ENCODE measurements at regions not wholly inside any gene's neighbourhood (a gene's known extent, or its start where the extent isn't known, plus 50 kb on each side); places are given as distances from the start of the nearest gene placed in this dataset.

DNA sequence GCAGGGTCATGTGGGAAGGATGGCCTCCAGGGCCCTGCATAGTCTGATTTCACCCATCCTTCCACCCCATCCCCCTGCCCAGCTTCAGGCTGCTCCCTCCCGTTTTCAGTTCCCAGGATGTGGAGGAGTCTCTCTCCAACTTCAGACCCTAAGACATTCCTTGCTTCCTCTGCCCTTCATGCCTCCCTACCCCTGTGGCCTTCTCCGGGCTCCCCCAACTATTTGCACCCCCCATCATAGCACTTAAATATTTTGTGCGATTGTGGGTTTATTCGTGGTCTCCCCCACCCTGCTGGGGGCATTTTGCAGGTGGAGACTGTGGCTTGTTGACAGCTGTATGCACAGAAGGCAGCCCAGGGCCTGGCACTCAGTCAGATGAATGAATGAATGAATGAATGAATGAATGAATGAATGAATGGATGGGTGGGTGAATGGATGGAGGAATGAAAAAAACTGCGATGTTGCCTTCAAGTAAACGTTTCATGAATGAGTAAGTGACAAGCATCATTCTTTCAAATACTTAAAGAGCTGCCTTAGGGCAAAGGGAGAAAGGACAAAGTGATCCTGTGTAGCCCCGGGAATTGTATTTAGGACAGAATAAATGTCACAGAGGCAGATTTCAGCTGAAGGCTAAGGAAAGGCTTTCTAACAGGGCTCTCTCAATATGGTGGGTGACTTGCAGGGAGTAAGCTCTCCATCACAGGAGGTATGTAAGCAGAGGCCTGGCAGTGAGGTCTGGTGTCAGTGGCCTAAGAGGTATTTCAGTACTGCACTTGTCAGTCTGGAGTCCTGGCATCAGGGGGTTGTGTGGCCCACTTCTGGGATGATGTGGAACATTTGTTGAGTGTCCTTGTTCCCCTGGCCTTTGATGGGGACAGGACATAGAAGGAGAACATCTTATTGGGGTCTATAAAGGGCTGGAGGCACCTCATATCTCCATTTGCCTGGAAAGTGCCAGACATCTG lies 156.4 kb downstream of the PTPRU start:
- TF ChIP-seq CTCF (IDR thresholded peaks at IDR 0.05): no peak
- no peak for TF ChIP-seq POLR2A (IDR thresholded peaks at IDR 0.05)
